ENCODE measurements at regions not wholly inside any gene's neighbourhood (a gene's known extent, or its start where the extent isn't known, plus 50 kb on each side); places are given as distances from the start of the nearest gene placed in this dataset.

DNA sequence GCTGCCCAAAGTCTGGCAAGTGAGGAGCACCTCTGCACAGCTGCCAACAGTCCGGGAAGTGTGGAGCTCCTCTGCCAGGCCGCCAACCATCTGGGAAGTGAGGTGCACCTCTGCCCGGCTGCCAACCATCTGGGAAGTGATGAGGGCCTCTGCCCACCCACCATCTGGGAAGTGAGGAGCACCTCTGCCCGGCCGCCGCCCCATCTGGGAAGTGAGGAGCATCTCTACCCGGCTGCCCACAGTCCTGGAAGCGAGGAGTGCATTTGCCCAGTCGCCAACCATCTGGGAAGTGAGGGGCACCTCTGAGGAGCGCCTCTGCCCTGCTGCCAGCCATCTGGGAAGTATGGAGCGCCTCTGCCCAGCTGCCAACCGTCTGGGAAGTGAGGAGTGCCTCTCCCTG lies 893.7 kb downstream of the TYW1 start:
- no peak for TF ChIP-seq EZH2phosphoT487 (IDR thresholded peaks at IDR 0.05; ENCODE audit: borderline replicate concordance, low read length)
- Histone ChIP-seq H3K4me2 (ENCODE audit: low read length) (no peak overlapping the region), H3K4me3 (ENCODE audit: low read length) (no peak overlapping the region), H3K4me1 (ENCODE audit: control insufficient read depth, low read length) (no peaks in the 10 kb centered on the region), H3K9me2 (replicated peaks; ENCODE audit: control insufficient read depth, low read length) (no peaks in the 10 kb centered on the region), H3K27ac (ENCODE audit: low read depth, low read length) (no peak overlapping the region), H4K20me1 (ENCODE audit: control insufficient read depth, insufficient read depth, low read depth, low read length) (no peaks in the 10 kb centered on the region), H3K79me2 (ENCODE audit: control insufficient read depth, low read length) (no peaks in the 10 kb centered on the region), H3K36me3 (ENCODE audit: control insufficient read depth, low read length) (no peaks in the 10 kb centered on the region), H3K9me3 (ENCODE audit: control insufficient read depth, insufficient read depth, low read length) (peaks cover 35% of the 10 kb centered on the region; the same call in 1 of the 2 replicates), H3K27me3 (ENCODE audit: control insufficient read depth, low read length) (no peaks in the 10 kb centered on the region), H3F3A (ENCODE audit: control insufficient read depth, insufficient read depth) (no peaks in the 10 kb centered on the region)

DNA sequence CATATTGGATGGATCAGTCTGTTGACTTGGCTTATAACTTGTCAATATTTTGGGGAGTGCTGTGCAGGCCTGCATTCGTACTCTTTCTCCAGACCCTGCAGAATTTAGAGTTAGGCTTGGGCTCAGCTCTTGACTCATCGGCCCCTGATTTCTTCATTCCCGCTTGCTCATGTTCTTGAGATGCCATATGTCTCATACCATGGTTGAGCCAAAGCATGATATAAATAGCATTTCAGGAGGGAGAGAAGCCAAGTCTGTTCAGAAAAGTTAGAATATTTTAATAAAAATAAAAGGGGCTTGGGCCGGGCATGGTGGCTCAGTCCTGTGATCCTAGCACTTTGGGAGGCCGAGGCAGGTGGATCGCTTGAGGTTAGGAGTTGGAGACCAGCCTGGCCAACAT lies 898.1 kb downstream of the TYW1 start:
- Histone ChIP-seq H3K27me3 (ENCODE audit: control insufficient read depth, low read length) (no peaks in the 10 kb centered on the region), H4K20me1 (ENCODE audit: control insufficient read depth, insufficient read depth, low read depth, low read length) (no peaks in the 10 kb centered on the region), H3F3A (ENCODE audit: control insufficient read depth, insufficient read depth) (no peaks in the 10 kb centered on the region), H3K9me3 (ENCODE audit: control insufficient read depth, insufficient read depth, low read length) (peaks cover 13% of the 10 kb centered on the region; the same call in 1 of the 2 replicates), H3K9me2 (replicated peaks; ENCODE audit: control insufficient read depth, low read length) (no peaks in the 10 kb centered on the region), H3K27ac (ENCODE audit: low read depth, low read length) (no peak overlapping the region), H3K79me2 (ENCODE audit: control insufficient read depth, low read length) (no peaks in the 10 kb centered on the region), H3K4me2 (ENCODE audit: low read length) (no peak overlapping the region), H3K36me3 (ENCODE audit: control insufficient read depth, low read length) (no peaks in the 10 kb centered on the region), H3K4me1 (ENCODE audit: control insufficient read depth, low read length) (no peaks in the 10 kb centered on the region), H3K4me3 (ENCODE audit: low read length) (no peak overlapping the region)
- TF ChIP-seq, protein P1, sequence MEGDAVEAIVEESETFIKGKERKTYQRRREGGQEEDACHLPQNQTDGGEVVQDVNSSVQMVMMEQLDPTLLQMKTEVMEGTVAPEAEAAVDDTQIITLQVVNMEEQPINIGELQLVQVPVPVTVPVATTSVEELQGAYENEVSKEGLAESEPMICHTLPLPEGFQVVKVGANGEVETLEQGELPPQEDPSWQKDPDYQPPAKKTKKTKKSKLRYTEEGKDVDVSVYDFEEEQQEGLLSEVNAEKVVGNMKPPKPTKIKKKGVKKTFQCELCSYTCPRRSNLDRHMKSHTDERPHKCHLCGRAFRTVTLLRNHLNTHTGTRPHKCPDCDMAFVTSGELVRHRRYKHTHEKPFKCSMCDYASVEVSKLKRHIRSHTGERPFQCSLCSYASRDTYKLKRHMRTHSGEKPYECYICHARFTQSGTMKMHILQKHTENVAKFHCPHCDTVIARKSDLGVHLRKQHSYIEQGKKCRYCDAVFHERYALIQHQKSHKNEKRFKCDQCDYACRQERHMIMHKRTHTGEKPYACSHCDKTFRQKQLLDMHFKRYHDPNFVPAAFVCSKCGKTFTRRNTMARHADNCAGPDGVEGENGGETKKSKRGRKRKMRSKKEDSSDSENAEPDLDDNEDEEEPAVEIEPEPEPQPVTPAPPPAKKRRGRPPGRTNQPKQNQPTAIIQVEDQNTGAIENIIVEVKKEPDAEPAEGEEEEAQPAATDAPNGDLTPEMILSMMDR (IDR thresholded peaks at IDR 0.05; ENCODE audit: low read depth, low read length, poor library complexity, severe bottlenecking) = no peak
- no peak for TF ChIP-seq EZH2phosphoT487 (IDR thresholded peaks at IDR 0.05; ENCODE audit: borderline replicate concordance, low read length)

DNA sequence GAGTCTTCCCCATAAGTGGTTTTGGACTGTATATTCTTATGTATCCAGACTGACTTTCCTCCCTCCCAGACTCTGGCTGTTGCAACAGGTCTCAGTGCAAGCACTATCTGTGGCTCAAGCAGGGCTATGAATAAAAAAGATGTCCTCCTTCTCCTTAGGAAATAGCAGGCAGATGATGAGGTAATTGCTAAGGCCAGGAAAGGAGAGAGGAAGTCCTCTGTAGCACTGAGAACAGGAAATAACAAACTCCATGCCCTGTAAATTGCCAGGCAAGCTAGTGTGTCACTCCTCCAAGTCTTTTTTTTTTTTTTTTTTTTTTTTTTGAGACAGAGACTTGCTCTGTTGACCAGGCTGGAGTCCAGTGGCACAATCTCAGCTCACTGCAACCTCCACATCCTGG lies 900.1 kb downstream of the TYW1 start:
- Histone ChIP-seq H3K4me3 (ENCODE audit: low read length) (no peak overlapping the region), H3K9me2 (replicated peaks; ENCODE audit: control insufficient read depth, low read length) (no peaks in the 10 kb centered on the region), H3K4me1 (ENCODE audit: control insufficient read depth, low read length) (no peaks in the 10 kb centered on the region), H3K4me2 (ENCODE audit: low read length) (no peak overlapping the region), H3K27ac (ENCODE audit: low read depth, low read length) (no peak overlapping the region), H3K79me2 (ENCODE audit: control insufficient read depth, low read length) (no peaks in the 10 kb centered on the region), H3K9me3 (ENCODE audit: control insufficient read depth, insufficient read depth, low read length) (peaks cover 8% of the 10 kb centered on the region; the same call in 1 of the 2 replicates), H3F3A (ENCODE audit: control insufficient read depth, insufficient read depth) (no peaks in the 10 kb centered on the region), H3K36me3 (ENCODE audit: control insufficient read depth, low read length) (no peaks in the 10 kb centered on the region), H3K27me3 (ENCODE audit: control insufficient read depth, low read length) (no peaks in the 10 kb centered on the region), H4K20me1 (ENCODE audit: control insufficient read depth, insufficient read depth, low read depth, low read length) (no peaks in the 10 kb centered on the region)
- no peak for TF ChIP-seq EZH2phosphoT487 (IDR thresholded peaks at IDR 0.05; ENCODE audit: borderline replicate concordance, low read length)
- TF ChIP-seq, protein P1 (IDR thresholded peaks at IDR 0.05; ENCODE audit: low read depth, low read length, poor library complexity, severe bottlenecking) = no peak

DNA sequence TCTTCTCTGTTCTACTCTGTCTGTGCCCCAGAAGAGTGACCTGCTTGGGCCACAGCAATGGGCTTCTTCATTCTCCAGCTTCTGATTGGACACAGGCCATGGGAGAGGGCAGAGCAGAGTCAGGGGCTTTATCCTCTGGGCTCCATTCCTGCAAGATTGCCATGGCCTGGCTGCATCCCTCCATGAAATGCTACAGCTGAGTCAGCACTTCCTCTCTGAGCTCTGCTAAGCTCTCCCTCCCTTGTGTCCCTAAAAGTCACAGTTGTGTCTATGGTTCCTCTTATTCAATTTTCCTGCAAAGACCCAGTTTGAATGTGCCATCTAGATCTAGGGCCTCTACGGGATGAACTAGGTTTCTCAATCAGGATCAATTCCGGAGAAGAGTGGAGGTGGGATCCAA lies 903.8 kb downstream of the TYW1 start:
- H4K20me1 ChIP-seq (ENCODE audit: control insufficient read depth, insufficient read depth, low read depth, low read length) = no peaks in the 10 kb centered on the region
- no peaks in the 10 kb centered on the region for H3F3A ChIP-seq (ENCODE audit: control insufficient read depth, insufficient read depth)
- H3K4me3 ChIP-seq (ENCODE audit: low read length) = no peak overlapping the region
- no peak overlapping the region for H3K27ac ChIP-seq (ENCODE audit: low read depth, low read length)
- H3K27me3 ChIP-seq (ENCODE audit: control insufficient read depth, low read length) = no peaks in the 10 kb centered on the region
- no peaks in the 10 kb centered on the region for H3K9me2 ChIP-seq (replicated peaks; ENCODE audit: control insufficient read depth, low read length)
- H3K79me2 ChIP-seq (ENCODE audit: control insufficient read depth, low read length) = no peaks in the 10 kb centered on the region
- no peak overlapping the region for H3K4me2 ChIP-seq (ENCODE audit: low read length)
- no peak for TF ChIP-seq EZH2phosphoT487 (IDR thresholded peaks at IDR 0.05; ENCODE audit: borderline replicate concordance, low read length)
- TF ChIP-seq, protein P1 (IDR thresholded peaks at IDR 0.05; ENCODE audit: low read depth, low read length, poor library complexity, severe bottlenecking) = no peak
- H3K9me3 ChIP-seq (ENCODE audit: control insufficient read depth, insufficient read depth, low read length) = peaks cover 6% of the 10 kb centered on the region; the same call in 1 of the 2 replicates
- H3K36me3 ChIP-seq (ENCODE audit: control insufficient read depth, low read length) = no peaks in the 10 kb centered on the region
- no peaks in the 10 kb centered on the region for H3K4me1 ChIP-seq (ENCODE audit: control insufficient read depth, low read length)

Data from DOHH2 (cell line).